ENCODE measurements at regions not wholly inside any gene's neighbourhood (a gene's known extent, or its start where the extent isn't known, plus 50 kb on each side); places are given as distances from the start of the nearest gene placed in this dataset.
"Not testable (repeated sequence)": the region's sequence is repeated elsewhere in the genome, so short reads cannot be mapped to it uniquely, and the experiment has no call there.

DNA sequence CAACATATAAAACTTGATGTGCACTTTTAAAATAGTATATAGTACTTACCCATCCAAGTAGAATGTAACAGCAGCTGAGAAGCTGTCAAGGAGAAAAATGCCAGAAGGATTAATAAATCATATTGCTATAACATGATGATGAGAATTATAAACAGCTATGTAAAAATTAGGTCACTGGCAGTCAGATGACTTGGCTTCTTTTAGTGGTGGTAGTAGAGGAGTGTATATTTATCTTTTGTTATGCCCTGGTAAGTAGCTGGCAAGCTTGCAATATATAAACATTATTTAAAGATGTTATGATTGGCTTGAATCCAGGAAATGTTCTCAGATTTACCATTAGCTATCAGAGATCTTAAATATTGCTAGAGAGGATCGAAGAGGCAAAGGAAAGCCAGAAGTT, 471.0 kb upstream of the MGAT4C start:
- no peak for FAIRE-seq

DNA sequence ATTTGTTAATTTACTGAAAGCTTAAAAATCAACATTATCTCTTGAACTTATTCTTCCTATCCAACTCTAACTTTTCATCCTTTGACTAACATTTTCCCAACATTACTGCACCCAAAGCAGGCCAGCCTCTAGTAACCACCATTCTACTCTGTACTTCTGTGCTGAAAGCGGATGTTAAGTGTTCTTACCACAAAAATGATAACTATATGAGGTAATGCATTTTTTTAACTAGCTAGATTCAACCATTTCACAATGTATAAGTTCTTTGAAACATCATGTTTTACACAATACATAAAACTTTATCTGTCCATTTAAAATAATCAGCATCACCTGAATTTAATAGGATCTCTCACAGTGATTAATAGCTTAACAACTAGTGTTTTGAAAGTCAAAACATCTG, 468.5 kb upstream of the MGAT4C start:
- no peak for FAIRE-seq

DNA sequence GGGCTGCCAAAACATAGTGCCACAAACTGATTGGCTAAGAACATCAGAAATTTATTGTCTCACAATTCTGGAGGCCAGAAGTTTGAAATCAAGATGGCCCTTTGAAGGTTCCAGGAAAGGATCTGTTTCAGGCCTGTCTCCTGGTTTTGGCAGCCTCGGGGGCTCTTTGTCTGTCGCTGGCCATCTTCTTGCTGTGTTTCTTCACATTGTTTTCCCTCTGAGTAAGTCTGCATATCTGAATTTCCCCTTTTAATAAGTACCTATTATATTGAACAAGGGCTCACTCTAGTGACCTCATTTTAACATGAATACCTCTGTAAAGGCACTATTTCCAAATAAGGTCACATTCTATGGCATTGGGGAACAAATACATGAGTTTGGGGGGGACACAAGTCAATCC, 467.1 kb upstream of the MGAT4C start:
- no peak for FAIRE-seq

DNA sequence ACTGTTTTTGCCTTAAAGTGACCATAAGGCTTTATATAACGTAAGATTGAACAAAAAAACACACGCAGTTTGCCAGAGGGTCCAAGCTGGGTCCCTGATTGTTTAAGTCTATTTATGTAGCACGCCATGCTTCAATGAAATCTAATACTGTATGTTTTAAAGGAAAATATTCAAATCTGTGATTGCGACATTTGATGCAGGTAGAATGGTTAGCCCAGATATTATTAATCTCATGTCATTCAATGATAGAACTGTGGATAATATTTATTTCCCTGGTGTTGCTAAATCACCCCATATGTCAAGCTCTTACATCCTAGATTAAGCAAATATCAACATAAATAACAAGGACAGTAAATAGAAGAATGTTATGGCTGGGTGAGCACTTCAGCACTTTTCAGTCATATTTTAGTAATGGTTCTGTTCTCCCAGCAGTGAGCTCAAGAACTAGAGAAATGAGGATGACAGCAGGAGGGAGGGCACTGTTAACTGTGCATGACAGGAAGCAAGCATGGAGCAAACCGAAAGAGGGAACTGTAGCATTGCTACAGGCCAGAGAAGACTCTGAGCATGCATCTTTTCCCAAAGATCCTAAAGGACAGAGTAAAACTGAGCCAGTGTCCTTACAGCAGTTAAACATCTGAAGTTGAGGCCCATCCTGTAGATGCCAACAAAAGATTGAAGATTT, 465.7 kb upstream of the MGAT4C start:
- FAIRE-seq, result no peak

DNA sequence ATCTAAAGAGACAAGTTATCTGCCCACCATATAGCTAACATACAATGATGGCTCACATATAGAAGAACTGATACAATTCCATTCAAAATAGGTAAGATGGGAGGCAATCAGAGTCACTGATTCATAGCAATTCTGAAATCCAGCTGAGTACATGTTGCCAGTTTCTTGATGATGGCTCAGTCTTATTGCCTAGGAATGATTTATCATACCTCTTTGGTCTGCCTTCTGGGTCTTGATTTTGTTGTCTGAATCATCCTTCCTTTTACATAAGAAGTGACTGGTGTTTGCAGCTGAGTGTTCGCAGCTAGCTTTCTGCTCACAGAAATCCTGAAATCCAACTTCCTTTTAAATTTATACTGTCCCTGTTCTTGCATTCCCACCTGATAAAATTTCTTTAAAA, 463.2 kb upstream of the MGAT4C start:
- FAIRE-seq, result no peak

DNA sequence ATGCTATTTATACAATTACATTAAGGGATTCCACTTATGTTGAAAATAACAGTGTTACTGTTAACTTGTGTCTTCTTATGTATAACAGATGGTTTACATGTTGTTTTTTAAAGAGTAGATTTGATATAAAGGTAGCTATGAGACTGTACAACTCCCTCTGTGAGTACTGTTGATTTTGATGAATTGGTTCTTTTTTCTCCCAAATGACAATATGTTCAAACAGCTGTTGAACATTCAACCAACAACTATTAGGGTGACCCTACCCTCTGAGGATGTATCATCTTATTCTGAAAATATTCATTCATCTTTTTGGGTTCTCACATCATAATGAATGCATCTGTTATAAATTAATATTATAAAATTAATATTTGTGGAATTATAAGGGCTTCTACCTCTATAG, 456.9 kb upstream of the MGAT4C start:
- FAIRE-seq, result no peak

DNA sequence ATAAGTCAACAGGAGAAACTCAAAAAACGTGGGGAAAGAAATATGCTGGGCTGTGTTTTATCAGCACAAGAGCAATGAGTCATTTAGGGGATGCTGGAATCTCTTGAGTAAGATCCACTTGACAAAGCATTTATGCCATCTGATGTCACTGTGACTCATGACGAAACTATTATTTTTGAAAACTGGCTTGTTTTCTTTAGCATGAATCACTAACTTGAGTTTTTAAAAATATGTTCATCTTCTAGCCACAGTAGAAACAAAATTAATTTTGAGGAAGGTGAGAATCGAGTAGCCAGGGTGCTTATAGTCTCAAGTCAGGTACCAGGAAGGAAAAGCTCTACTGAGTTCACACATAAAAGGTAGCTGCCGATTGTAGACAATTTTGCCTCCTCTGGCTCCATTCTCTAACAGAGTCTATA, 456.2 kb upstream of the MGAT4C start:
- no peak for FAIRE-seq

DNA sequence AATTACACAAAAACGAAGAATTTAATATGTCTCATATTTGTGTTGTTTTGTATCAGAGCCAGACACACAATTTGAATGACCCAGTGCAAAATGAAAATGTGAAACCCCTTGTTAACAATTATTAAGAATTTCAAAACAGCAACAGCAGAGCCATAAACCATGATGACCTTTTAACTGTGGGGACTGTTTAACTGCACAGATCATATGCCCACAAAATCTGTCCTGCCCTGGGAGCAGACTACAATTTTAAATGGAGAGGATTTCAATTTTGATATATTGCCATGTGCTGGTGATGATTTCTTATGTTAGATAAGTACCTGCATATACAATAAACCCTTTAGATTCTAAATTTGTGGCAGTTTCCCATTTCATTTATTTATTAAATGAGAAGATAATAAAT, 455.5 kb upstream of the MGAT4C start:
- FAIRE-seq, result no peak

DNA sequence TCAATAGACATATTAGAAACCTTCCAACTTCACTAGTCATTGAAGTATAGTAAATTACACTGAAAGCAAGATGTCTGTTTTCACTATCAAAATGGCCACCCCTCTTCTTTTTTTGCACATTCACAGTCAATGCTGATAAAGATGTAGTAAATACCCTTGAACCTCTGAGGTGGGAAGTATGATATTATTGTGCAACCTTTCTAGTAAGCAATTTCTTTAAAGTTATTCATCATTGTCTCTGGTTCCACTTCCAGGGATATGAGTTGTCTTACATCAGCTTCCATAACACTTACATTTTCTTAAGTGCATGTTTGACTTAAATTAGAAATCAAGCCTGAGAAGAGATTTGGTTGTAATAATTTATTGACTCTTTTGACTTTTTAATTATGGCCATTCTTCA, 453.9 kb upstream of the MGAT4C start:
- no peak for FAIRE-seq

DNA sequence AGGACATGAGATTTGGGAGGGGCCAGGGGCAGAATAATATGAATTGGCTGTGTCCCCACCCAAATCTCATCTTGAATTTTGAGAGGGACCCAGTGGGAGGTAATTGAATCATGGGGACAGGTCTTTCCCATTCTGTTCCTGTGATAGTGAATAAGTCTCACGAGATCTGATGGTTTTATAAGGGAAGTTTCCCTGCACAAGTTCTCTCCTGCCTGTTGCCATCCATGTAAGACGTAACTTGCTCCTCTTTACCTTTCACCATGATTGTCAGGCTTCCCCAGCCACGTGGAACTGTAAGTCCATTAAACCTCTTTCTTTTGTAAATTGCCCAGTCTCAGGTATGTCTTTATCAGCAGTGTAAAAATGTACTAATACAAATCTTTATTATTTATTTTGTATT, 452.8 kb upstream of the MGAT4C start:
- not testable (repeated sequence) for FAIRE-seq

DNA sequence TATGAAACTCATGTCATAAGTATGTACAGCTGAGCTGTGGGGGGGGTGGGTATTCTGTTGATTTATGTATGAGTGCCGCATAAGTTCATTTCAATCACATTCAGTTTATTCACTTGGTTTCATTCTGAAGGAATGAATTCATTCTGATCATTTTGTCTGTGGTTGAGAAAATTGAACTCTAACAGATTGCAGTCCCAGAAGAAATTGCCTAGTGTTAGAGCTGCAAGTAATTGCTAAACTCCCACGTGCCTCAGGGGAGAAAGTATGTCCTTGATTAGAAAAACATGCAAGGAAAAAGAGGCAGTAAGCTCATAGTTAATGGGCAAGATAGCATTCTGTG, 442.4 kb upstream of the MGAT4C start:
- FAIRE-seq, result no peak

DNA sequence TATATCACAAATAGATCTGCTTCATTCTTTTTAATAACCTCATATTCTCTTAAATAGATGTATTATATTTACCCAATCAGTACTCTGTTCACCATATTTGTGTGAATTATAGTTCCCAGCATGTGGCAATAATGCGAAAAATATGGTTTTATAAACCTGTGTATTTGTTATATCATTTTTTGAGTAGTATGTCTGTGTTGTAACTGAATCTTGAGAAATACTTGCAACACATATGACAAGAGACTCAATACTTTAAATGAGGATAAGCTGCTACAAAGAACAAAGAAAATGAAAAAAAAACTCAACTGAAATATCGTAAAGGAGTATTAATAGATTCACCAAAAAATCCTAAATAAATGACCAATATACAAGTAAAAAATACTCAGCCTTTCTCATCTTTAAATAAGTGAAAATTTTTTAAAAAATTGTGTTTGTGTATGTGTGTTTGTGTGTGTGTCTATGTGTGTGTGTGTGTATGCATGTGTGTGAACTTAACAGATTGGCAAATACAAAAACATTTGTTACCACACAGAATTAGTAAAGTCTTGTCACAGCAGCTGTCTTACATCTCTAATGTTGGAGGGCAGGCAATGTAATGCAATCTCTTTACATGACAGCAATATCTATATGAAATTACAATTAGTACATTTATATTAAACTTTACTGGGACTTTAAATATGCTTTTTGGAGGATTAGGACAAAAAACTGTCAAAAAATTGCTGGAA, 441.9 kb upstream of the MGAT4C start:
- FAIRE-seq, result no peak

DNA sequence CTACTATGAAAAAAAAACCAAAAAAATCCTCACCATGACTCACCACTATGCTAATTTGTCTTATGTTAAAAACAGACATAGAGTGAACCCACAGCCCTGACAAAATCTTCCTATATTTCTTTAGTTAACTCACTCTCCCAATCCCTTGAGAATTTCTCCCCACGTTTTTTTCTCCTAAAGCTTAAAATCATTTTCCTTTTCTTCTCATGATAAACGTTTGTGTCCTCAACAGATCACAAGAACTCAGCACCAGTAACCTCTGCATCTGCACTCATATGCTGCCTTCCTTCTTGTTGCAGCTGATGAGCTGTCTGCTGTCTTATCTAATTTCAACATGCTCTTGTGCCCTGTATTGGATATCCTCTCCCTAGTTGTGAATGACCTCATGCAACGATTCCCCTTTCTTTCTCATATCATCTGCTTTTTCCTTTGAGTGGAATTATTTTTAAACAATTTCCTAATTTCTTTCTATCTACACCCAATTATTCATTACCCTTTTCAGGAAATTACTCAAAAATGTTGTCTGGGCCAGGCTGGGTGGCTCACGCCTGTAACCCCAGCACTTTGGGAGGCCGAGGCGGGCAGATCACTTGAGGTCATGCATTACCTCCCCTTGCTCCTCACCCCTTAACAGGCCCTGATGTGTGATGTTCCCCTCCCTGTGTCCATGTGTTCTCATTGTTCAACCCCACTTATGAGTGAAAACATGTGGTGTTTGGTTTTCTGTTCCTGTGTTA, 427.5 kb upstream of the MGAT4C start:
- FAIRE-seq, result no peak

DNA sequence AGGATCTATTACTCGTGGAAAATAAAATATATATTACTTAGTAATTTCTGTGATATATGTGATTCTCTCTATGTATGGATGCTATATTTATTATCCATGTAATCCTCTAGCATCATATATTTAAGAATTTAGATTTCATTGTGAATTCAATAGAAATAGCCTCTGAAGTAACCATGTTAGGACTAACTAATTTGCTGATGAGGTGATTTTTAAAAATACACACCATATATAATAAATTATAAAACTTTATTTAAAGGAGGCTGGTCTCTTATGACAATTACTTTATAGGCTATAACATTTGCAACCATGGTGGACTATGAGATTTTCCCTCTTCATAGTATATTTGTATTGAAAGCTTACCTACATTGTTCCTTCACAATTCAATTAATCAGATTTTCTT, 424.9 kb upstream of the MGAT4C start:
- peak; percentile 39 for FAIRE-seq

DNA sequence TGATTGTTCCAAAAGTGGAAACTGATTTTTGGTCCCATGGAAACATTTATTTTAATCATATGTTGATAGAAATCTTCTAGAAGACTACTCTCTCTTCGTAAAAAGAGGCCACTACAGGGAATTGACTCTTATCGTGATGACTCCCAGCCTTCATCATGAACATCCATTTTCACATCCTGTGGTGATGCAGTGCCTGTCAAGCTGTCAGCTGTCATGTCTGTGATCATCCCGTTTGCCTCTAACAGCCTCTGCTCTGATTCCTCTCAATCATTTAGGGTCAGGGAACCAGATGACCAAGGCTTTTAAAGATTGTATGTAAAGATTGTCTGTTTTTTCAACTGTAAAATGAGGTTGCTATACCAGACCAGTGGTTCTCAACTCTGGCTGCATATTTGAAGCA, 419.0 kb upstream of the MGAT4C start:
- no peak for FAIRE-seq

DNA sequence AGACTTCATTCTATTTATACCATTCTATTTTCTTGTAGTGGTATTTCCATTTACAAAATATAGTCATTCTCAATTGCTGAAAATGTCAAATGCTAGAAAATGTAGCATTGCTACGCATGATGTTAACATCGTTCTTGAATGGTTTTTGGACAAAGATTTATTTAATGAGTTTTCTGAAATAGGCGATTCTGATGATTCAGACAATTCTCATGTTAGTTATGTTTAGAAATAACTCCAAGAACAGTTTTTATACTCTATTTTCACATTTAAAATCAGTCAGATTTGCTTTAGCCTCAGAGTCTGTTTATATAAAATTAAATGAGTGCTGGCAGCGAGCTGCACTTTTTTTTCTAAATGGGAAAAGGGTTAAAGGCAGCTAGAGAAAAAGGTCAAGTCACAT, 414.8 kb upstream of the MGAT4C start:
- no peak for FAIRE-seq

DNA sequence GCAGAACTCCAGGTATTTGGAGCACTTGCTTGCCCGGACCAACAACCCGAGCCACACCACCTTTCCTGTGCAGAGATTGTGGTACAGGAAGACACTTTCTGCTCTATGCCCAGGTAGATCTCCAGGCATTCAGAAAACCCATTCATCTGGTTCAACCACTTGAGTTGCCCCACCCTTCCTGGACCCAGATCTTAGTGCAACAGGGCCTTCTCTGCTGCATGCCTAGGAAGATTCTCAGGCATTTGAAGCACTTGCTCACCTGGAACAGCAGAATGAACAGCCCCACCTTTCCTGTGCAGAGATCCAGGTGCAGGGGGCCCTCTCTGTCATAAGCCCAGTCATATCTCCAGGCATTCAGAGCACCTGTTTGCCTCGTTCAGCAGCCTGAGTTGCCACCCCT, 412.8 kb upstream of the MGAT4C start:
- no peak for FAIRE-seq

DNA sequence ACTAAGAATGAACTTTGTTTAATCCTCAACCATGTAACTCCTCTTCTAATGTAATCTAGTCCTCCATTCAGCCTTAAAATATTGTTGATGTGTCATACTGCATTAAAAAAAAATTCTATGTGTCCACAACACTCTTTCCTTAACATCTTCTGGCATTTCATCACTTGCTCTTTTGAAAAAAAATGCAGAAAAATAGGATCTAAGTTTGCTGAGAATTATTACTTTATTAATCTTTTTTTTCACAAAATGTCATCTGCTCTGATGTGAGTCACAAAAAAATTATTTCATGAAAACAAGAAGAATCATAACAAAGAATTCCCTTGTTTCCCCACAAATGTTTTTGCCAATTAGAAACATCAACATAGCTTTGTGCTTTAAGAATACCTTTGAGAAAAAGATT, 410.1 kb upstream of the MGAT4C start:
- FAIRE-seq, result no peak

DNA sequence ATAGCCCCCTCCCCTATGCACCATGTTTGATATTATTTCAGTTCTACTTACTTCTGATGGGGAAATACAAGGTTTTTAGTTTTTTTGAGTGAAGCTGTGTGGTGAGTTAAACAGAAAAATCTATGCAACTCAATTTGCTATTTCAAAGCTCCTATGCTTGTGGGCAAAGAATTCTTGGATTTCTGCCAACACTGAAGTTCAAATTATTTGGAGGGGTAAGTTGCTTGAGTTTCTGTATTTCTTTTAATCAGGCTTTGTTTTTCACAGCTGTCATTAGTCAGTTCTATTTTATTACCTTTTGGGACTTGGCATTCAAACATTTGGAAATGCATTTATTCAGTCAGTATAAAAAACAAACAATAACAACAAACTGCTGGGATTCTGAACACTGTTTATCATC, 407.5 kb upstream of the MGAT4C start:
- FAIRE-seq, result no peak

DNA sequence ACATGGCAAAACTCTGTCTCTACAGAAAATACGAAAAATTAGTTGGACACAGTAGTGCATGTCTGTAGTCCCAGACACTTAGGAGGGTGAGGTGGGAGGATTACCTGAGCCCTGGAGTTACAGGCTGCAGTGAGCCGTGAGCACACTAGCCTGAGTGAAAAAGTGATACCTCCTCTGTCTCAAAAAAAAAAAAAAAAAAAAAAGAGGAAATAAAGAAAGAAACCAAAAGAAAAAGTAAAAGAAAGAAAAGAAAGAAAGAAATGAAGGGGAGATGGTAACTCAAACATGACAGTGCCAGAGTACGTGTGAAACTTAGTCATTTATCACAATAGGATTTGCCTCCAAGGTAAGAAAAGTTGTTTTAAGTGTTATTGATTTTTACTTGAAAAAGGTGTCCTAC, 407.0 kb upstream of the MGAT4C start:
- no peak for FAIRE-seq

DNA sequence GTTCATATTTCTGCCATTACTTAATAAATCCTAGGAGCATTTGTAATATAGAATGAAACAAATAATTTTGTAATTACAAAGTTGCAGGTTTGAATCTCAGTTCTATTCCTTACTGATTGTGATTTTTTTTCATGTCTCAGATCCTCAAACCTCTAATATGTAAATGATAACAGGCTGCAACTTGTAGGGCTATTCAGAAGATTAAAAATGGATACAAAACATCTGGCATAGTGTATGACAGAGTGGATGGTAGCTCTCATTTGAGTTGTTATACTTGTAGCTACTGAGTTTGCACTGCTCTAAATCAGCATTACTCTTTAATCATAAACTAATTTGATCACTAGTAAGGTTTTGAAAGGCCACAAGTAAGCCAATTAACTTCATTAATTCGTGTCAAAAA, 406.3 kb upstream of the MGAT4C start:
- no peak for FAIRE-seq

DNA sequence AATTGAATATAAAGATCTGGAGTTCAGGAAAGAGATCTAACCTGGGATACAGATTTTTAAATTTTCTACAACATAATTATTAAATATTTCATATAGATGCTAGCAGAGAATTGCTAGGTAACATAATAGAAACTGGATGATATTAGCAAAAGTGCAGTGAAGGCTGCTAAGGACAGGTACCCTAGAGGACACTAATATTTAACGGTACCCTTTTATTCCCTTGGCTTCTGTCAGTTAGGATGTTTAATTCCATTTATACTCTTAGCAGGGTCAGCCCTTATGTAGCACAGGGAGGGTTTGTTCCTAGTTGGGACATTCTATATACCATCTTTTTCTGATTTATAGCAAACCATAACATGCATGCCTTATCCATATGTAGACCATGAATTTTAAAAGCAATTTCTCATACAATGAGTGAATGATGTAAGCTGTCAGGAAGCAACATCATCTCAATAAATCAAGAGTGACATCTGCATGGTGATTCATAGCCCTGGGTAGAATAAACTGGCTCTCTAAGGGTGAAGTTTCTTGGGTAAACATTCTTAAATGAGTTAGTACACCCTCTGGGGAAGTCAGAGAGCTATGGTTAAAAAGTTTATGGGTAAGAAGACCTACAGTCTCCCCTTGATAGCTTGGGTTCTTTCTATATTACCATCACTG, 404.4 kb upstream of the MGAT4C start:
- no peak for FAIRE-seq

DNA sequence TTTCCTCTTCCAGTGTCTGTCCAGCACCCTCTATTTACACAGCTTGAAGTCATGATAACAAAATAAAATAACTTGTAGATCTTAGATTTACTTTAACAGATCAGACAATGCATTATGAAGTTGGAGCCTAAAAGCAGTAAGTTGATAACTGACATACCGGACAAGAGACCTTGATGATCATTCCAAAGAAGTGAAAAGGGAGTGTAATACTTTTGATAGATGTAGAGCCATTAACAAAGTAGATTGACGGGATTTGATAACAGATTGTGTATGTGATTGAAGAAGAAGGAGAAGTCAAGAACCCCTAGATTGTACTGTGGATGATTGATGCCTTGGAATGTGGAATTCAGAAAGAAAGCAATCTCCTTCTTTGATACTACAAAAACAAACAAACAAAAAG, 403.8 kb upstream of the MGAT4C start:
- no peak for FAIRE-seq

DNA sequence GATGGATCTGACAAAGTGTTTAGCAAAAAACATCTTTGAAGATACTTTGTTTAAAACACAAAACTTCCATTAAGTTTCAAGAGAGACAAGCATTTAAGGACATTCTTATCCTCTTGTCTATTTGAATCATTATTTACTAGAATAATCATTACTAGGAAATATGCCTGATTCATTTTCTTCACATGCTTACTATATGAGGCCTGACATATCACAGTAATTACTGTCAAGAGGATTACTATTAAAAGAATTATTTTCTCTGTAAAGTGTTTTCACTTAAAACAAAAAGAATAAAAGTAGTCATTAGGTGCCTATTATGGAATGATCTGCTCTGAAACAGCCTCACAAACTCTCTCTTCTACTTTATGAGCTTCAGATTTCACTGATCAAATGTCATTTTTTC, 402.1 kb upstream of the MGAT4C start:
- no peak for FAIRE-seq

Measured in A204.1 (cell line).